ENCODE measurements at regions not wholly inside any gene's neighbourhood (a gene's known extent, or its start where the extent isn't known, plus 50 kb on each side); places are given as distances from the start of the nearest gene placed in this dataset.

GRCh38 chr6:84411060-84411629, 183.7 kb upstream of the CEP162 start:
- no peaks in the 10 kb centered on the region for H3K36me3 ChIP-seq
- H3K4me1 ChIP-seq, result no peaks in the 10 kb centered on the region
- no peaks in the 10 kb centered on the region for H3K27me3 ChIP-seq

GRCh38 chr6:84409911-84410310, 182.5 kb upstream of the CEP162 start:
- no peaks in the 10 kb centered on the region for H3K9me3 ChIP-seq
- H3K4me1 ChIP-seq, result no peaks in the 10 kb centered on the region
- no peak for DNase-seq
- H3K27ac ChIP-seq, result no peak overlapping the region
- H3K4me3 ChIP-seq, result no peak overlapping the region
- TF ChIP-seq CTCF (IDR thresholded peaks at IDR 0.05) (no peak), POLR2A (IDR thresholded peaks at IDR 0.05) (no peak)
- no peaks in the 10 kb centered on the region for H3K27me3 ChIP-seq
- no peaks in the 10 kb centered on the region for H3K36me3 ChIP-seq

More at GRCh38 chr6:84411060-84411629, 183.7 kb upstream of the CEP162 start:
- Histone ChIP-seq H3K27ac (no peak overlapping the region), H3K4me3 (no peak overlapping the region), H3K9me3 (no peaks in the 10 kb centered on the region)
- TF ChIP-seq POLR2A (IDR thresholded peaks at IDR 0.05) (no peak), CTCF (IDR thresholded peaks at IDR 0.05) (no peak)
- DNase-seq, result no peak

- no peak overlapping the region for H3K4me3 ChIP-seq
- no peak for DNase-seq
- no peaks in the 10 kb centered on the region for H3K4me1 ChIP-seq
- no peak for TF ChIP-seq POLR2A (IDR thresholded peaks at IDR 0.05)
- no peak for TF ChIP-seq CTCF (IDR thresholded peaks at IDR 0.05)
- no peaks in the 10 kb centered on the region for H3K27me3 ChIP-seq
- no peak overlapping the region for H3K27ac ChIP-seq
- H3K9me3 ChIP-seq, result no peaks in the 10 kb centered on the region
- no peaks in the 10 kb centered on the region for H3K36me3 ChIP-seq
Observed at GRCh38 chr6:84408028-84408427, 180.6 kb upstream of the CEP162 start.

- Histone ChIP-seq H3K9me3 (no peaks in the 10 kb centered on the region), H3K27ac (no peak overlapping the region), H3K36me3 (no peaks in the 10 kb centered on the region), H3K4me3 (no peak overlapping the region), H3K27me3 (no peaks in the 10 kb centered on the region), H3K4me1 (no peaks in the 10 kb centered on the region)
- no peak for TF ChIP-seq CTCF (IDR thresholded peaks at IDR 0.05)
- no peak for DNase-seq
Observed at GRCh38 chr6:84403545-84403944, 176.1 kb upstream of the CEP162 start.

GRCh38 chr6:84399003-84399402, 171.6 kb upstream of the CEP162 start:
- Histone ChIP-seq H3K4me3 (no peak overlapping the region), H3K27ac (no peak overlapping the region), H3K4me1 (no peaks in the 10 kb centered on the region), H3K36me3 (no peaks in the 10 kb centered on the region), H3K9me3 (no peaks in the 10 kb centered on the region), H3K27me3 (no peaks in the 10 kb centered on the region)
- no peak for DNase-seq
- TF ChIP-seq POLR2A (IDR thresholded peaks at IDR 0.05) (no peak), CTCF (IDR thresholded peaks at IDR 0.05) (no peak)

GRCh38 chr6:84392261-84392660, 164.8 kb upstream of the CEP162 start:
- H3K27me3 ChIP-seq, result no peaks in the 10 kb centered on the region
- no peak for TF ChIP-seq POLR2A (IDR thresholded peaks at IDR 0.05)
- no peak for TF ChIP-seq CTCF (IDR thresholded peaks at IDR 0.05)
- H3K27ac ChIP-seq, result no peak overlapping the region
- no peaks in the 10 kb centered on the region for H3K4me1 ChIP-seq
- DNase-seq, result no peak
- H3K4me3 ChIP-seq, result no peak overlapping the region
- H3K36me3 ChIP-seq, result no peaks in the 10 kb centered on the region
- no peaks in the 10 kb centered on the region for H3K9me3 ChIP-seq
